ENCODE measurements at regions not wholly inside any gene's neighbourhood (a gene's known extent, or its start where the extent isn't known, plus 50 kb on each side); places are given as distances from the start of the nearest gene placed in this dataset.

DNA sequence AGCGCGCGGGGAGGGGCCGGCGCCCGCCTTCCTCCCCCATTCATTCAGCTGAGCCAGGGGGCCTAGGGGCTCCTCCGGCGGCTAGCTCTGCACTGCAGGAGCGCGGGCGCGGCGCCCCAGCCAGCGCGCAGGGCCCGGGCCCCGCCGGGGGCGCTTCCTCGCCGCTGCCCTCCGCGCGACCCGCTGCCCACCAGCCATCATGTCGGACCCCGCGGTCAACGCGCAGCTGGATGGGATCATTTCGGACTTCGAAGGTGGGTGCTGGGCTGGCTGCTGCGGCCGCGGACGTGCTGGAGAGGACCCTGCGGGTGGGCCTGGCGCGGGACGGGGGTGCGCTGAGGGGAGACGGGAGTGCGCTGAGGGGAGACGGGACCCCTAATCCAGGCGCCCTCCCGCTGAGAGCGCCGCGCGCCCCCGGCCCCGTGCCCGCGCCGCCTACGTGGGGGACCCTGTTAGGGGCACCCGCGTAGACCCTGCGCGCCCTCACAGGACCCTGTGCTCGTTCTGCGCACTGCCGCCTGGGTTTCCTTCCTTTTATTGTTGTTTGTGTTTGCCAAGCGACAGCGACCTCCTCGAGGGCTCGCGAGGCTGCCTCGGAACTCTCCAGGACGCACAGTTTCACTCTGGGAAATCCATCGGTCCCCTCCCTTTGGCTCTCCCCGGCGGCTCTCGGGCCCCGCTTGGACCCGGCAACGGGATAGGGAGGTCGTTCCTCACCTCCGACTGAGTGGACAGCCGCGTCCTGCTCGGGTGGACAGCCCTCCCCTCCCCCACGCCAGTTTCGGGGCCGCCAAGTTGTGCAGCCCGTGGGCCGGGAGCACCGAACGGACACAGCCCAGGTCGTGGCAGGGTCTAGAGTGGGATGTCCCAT, 232.8 kb downstream of the SEC14L1 start (continued):
- TF ChIP-seq, protein P1, sequence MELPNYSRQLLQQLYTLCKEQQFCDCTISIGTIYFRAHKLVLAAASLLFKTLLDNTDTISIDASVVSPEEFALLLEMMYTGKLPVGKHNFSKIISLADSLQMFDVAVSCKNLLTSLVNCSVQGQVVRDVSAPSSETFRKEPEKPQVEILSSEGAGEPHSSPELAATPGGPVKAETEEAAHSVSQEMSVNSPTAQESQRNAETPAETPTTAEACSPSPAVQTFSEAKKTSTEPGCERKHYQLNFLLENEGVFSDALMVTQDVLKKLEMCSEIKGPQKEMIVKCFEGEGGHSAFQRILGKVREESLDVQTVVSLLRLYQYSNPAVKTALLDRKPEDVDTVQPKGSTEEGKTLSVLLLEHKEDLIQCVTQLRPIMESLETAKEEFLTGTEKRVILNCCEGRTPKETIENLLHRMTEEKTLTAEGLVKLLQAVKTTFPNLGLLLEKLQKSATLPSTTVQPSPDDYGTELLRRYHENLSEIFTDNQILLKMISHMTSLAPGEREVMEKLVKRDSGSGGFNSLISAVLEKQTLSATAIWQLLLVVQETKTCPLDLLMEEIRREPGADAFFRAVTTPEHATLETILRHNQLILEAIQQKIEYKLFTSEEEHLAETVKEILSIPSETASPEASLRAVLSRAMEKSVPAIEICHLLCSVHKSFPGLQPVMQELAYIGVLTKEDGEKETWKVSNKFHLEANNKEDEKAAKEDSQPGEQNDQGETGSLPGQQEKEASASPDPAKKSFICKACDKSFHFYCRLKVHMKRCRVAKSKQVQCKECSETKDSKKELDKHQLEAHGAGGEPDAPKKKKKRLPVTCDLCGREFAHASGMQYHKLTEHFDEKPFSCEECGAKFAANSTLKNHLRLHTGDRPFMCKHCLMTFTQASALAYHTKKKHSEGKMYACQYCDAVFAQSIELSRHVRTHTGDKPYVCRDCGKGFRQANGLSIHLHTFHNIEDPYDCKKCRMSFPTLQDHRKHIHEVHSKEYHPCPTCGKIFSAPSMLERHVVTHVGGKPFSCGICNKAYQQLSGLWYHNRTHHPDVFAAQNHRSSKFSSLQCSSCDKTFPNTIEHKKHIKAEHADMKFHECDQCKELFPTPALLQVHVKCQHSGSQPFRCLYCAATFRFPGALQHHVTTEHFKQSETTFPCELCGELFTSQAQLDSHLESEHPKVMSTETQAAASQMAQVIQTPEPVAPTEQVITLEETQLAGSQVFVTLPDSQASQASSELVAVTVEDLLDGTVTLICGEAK (IDR thresholded peaks at IDR 0.05): 0 out of 2 replicates have a peak, but pooled peaks have one; percentile 47
- TF ChIP-seq, protein P1 (CRISPR knock-in tag; IDR thresholded peaks at IDR 0.05): no peak
- TF ChIP-seq, protein P2, sequence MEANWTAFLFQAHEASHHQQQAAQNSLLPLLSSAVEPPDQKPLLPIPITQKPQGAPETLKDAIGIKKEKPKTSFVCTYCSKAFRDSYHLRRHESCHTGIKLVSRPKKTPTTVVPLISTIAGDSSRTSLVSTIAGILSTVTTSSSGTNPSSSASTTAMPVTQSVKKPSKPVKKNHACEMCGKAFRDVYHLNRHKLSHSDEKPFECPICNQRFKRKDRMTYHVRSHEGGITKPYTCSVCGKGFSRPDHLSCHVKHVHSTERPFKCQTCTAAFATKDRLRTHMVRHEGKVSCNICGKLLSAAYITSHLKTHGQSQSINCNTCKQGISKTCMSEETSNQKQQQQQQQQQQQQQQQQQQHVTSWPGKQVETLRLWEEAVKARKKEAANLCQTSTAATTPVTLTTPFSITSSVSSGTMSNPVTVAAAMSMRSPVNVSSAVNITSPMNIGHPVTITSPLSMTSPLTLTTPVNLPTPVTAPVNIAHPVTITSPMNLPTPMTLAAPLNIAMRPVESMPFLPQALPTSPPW (CRISPR knock-in tag; IDR thresholded peaks at IDR 0.05): peak; percentile 62; the same call in 1 of the 2 replicates
- TF ChIP-seq CBX3 (IDR thresholded peaks at IDR 0.05; ENCODE audit: borderline replicate concordance in 1 of 2, low read length in 2 of 2) (no peak), CREB1 (IDR thresholded peaks at IDR 0.05) (no peak), CREB1 (CRISPR knock-in tag; IDR thresholded peaks at IDR 0.05) (0 out of 2 replicates have a peak, but pooled peaks have one; percentile 11), MAFF (IDR thresholded peaks at IDR 0.05; ENCODE audit: low read length) (no peak), ZBTB1 (CRISPR knock-in tag; IDR thresholded peaks at IDR 0.05; ENCODE audit: borderline replicate concordance, low read depth) (0 out of 2 replicates have a peak, but pooled peaks have one; percentile 40)
- TF ChIP-seq, protein P3, sequence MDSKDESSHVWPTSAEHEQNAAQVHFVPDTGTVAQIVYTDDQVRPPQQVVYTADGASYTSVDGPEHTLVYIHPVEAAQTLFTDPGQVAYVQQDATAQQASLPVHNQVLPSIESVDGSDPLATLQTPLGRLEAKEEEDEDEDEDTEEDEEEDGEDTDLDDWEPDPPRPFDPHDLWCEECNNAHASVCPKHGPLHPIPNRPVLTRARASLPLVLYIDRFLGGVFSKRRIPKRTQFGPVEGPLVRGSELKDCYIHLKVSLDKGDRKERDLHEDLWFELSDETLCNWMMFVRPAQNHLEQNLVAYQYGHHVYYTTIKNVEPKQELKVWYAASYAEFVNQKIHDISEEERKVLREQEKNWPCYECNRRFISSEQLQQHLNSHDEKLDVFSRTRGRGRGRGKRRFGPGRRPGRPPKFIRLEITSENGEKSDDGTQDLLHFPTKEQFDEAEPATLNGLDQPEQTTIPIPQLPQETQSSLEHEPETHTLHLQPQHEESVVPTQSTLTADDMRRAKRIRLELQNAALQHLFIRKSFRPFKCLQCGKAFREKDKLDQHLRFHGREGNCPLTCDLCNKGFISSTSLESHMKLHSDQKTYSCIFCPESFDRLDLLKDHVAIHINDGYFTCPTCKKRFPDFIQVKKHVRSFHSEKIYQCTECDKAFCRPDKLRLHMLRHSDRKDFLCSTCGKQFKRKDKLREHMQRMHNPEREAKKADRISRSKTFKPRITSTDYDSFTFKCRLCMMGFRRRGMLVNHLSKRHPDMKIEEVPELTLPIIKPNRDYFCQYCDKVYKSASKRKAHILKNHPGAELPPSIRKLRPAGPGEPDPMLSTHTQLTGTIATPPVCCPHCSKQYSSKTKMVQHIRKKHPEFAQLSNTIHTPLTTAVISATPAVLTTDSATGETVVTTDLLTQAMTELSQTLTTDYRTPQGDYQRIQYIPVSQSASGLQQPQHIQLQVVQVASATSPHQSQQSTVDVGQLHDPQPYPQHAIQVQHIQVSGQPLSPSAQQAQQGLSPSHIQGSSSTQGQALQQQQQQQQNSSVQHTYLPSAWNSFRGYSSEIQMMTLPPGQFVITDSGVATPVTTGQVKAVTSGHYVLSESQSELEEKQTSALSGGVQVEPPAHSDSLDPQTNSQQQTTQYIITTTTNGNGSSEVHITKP (IDR thresholded peaks at IDR 0.05; ENCODE audit: partially characterized antibody): no peak
